ENCODE measurements at regions not wholly inside any gene's neighbourhood (a gene's known extent, or its start where the extent isn't known, plus 50 kb on each side); places are given as distances from the start of the nearest gene placed in this dataset.
"Not testable (repeated sequence)": the region's sequence is repeated elsewhere in the genome, so short reads cannot be mapped to it uniquely, and the experiment has no call there.

- H3K36me3 ChIP-seq; H3K4me3 ChIP-seq; DNase-seq (ENCODE audit: low spot score); H3K4me1 ChIP-seq (ENCODE audit: control insufficient read depth in 1 of 2, low read depth in 2 of 2); H3K27me3 ChIP-seq (replicated peaks; ENCODE audit: insufficient read depth); H3K9me3 ChIP-seq; H3K27ac ChIP-seq; ATAC-seq (ENCODE audit: insufficient number of reproducible peaks, low FRiP score, low read depth): not testable (repeated sequence)
These were observed 172.7 kb downstream of the NPIPB11 start for GRCh38 chr16:29233705-29234404.

GRCh38 chr16:29232811-29233704, 173.5 kb downstream of the NPIPB11 start:
- DNase-seq (ENCODE audit: low spot score), result no peak
- TF ChIP-seq CTCF (IDR thresholded peaks at IDR 0.05), result no peak
- Histone ChIP-seq H3K27me3 (replicated peaks; ENCODE audit: insufficient read depth) (no peaks in the 10 kb centered on the region), H3K9me3 (no peaks in the 10 kb centered on the region), H3K36me3 (no peaks in the 10 kb centered on the region), H3K4me1 (ENCODE audit: control insufficient read depth in 1 of 2, low read depth in 2 of 2) (no peaks in the 10 kb centered on the region), H3K4me3 (no peak overlapping the region), H3K27ac (no peak overlapping the region)
- no peak for ATAC-seq (ENCODE audit: insufficient number of reproducible peaks, low FRiP score, low read depth)

- H3K27me3 ChIP-seq (replicated peaks; ENCODE audit: insufficient read depth); H3K4me1 ChIP-seq (ENCODE audit: control insufficient read depth in 1 of 2, low read depth in 2 of 2); ATAC-seq (ENCODE audit: insufficient number of reproducible peaks, low FRiP score, low read depth); H3K27ac ChIP-seq; H3K36me3 ChIP-seq; DNase-seq (ENCODE audit: low spot score); H3K9me3 ChIP-seq; H3K4me3 ChIP-seq: not testable (repeated sequence)
These were observed 174.3 kb downstream of the NPIPB11 start for GRCh38 chr16:29232160-29232705.

DNA sequence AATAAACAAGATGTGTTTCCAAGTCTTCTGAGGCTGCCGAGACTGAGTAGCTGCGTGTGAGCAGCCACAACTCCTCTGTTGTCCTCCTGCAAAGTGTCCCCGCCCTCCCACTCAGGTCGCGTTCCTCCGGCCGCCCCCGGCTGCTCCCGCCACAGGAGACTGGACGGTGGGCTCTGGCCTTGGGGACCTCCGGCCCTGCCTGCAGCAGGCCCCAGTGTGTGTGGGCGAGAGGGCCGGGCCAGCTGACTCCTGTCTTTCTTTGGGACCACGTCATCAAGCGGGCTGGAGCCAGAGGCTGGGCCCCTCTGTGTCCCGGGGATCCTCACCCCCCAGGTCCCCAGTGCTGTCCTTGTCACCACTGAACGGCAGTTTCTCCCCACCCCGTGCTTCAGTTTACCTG, 175.3 kb downstream of the NPIPB11 start:
- Histone ChIP-seq H3K27ac (no peak overlapping the region), H3K27me3 (replicated peaks; ENCODE audit: insufficient read depth) (no peaks in the 10 kb centered on the region), H3K36me3 (no peaks in the 10 kb centered on the region), H3K4me1 (ENCODE audit: control insufficient read depth in 1 of 2, low read depth in 2 of 2) (no peaks in the 10 kb centered on the region), H3K9me3 (no peaks in the 10 kb centered on the region), H3K4me3 (no peak overlapping the region)
- DNase-seq (ENCODE audit: low spot score) (no peak), ATAC-seq (ENCODE audit: insufficient number of reproducible peaks, low FRiP score, low read depth) (no peak)
- TF ChIP-seq CTCF (IDR thresholded peaks at IDR 0.05), result no peak

- H3K27me3 ChIP-seq (replicated peaks; ENCODE audit: insufficient read depth), result no peaks in the 10 kb centered on the region
- H3K27ac ChIP-seq, result no peak overlapping the region
- no peaks in the 10 kb centered on the region for H3K36me3 ChIP-seq
- no peaks in the 10 kb centered on the region for H3K4me1 ChIP-seq (ENCODE audit: control insufficient read depth in 1 of 2, low read depth in 2 of 2)
- H3K4me3 ChIP-seq, result no peak overlapping the region
- DNase-seq (ENCODE audit: low spot score) (no peak), ATAC-seq (ENCODE audit: insufficient number of reproducible peaks, low FRiP score, low read depth) (no peak)
- TF ChIP-seq CTCF (IDR thresholded peaks at IDR 0.05), result no peak
- H3K9me3 ChIP-seq, result no peaks in the 10 kb centered on the region
These were observed 175.8 kb downstream of the NPIPB11 start for GRCh38 chr16:29230671-29231096.

DNA sequence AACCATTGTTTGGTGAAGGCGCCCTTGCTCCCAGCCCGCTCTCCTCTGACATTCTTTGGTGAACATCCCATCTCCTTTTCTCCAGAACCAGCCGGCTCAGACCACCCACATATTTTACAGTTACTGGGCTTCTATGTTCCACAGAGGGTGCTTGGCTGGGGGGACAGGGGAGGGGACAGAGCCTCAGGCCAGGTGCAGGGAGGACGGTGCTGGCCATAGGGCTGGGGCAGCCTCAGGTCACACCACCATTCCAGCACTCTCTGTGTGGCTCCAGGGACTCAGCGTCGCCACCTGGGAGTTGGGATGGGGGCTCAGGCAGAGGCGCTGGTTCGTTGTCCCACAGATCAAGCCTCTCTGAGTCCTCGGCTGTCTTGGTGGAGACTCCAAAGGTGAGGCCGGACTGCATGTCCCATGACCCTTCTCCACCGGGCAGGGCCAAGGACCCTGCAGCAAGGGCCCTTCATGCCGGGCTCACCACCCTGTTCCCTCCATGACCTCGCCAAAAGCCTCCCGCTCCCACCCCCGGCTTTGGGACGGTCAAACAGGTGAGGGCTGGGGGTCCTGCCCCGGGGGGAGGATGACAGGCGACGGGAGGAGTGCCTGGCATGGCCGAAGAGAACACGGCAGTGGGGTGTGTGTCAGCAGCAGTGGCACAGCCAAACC, 176.4 kb downstream of the NPIPB11 start:
- H3K36me3 ChIP-seq; H3K9me3 ChIP-seq; H3K27ac ChIP-seq; DNase-seq (ENCODE audit: low spot score); H3K4me1 ChIP-seq (ENCODE audit: control insufficient read depth in 1 of 2, low read depth in 2 of 2); H3K27me3 ChIP-seq (replicated peaks; ENCODE audit: insufficient read depth); H3K4me3 ChIP-seq; ATAC-seq (ENCODE audit: insufficient number of reproducible peaks, low FRiP score, low read depth): not testable (repeated sequence)

DNA sequence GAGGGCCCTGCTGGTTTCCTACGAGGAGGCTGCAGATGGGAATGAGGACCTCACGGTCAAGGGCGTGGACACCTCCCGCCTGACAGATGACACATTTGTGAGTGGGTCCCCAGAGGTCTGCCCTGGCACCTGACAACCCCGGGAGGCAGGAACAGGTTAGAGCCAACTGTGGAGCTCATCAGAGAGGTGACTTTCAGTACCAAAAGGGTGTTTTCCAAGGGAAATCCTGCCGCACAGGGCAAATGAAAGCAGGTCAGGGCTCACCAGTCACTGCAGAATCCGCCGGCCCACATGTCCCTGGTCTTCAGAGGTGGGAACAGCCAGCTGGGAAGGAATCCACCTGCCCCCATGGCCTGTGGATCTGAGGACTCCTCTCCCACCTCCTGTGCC, 176.9 kb downstream of the NPIPB11 start:
- not testable (repeated sequence) for ATAC-seq (ENCODE audit: insufficient number of reproducible peaks, low FRiP score, low read depth); H3K9me3 ChIP-seq; H3K4me1 ChIP-seq (ENCODE audit: control insufficient read depth in 1 of 2, low read depth in 2 of 2); DNase-seq (ENCODE audit: low spot score); H3K4me3 ChIP-seq; H3K36me3 ChIP-seq; H3K27me3 ChIP-seq (replicated peaks; ENCODE audit: insufficient read depth); H3K27ac ChIP-seq

GRCh38 chr16:29228664-29229611, 177.6 kb downstream of the NPIPB11 start:
- not testable (repeated sequence) for H3K36me3 ChIP-seq; H3K4me1 ChIP-seq (ENCODE audit: control insufficient read depth in 1 of 2, low read depth in 2 of 2); DNase-seq (ENCODE audit: low spot score); H3K27ac ChIP-seq; H3K27me3 ChIP-seq (replicated peaks; ENCODE audit: insufficient read depth); H3K4me3 ChIP-seq; H3K9me3 ChIP-seq; ATAC-seq (ENCODE audit: insufficient number of reproducible peaks, low FRiP score, low read depth)

Data from thoracic aorta (tissue), 2 donors.